RWPE2 (cell line): ENCODE measurements at regions not wholly inside any gene's neighbourhood (a gene's known extent, or its start where the extent isn't known, plus 50 kb on each side); places are given as distances from the start of the nearest gene placed in this dataset.
A peak's percentile ranks its signal among the peaks of the same experiment; 100 is the strongest.

ENCODE experiments used
- ATAC-seq: fragments of 200-7000 bp; cut with Tn5 transposase; 3 replicates; pipeline ENCODE4 v1.9.1; 2021; ENCODE audit warnings: low read depth
- DNase-seq: peaks from one replicate; pipeline ENCODE4 v3.0.0-alpha.2; 2020; ENCODE audit warnings: low spot score
- H3K27ac ChIP-seq: fragments of 450-650 bp; 2 replicates; pipeline ENCODE4 v1.5.1; 2017; ENCODE audit warnings: mild to moderate bottlenecking; ENCODE audit not compliant: poor library complexity, severe bottlenecking
- H3K27me3 ChIP-seq: fragments of 250-450 bp; sonication (Bioruptor Pico); 2 replicates; pipeline ENCODE4 v1.5.1; 2021; ENCODE audit warnings: mild to moderate bottlenecking, moderate library complexity; ENCODE audit not compliant: insufficient read depth, poor library complexity, severe bottlenecking
- H3K36me3 ChIP-seq: fragments of 250-450 bp; sonication (Bioruptor Pico); 2 replicates; pipeline ENCODE4 v1.5.1; 2020; ENCODE audit warnings: low read depth, mild to moderate bottlenecking, moderate library complexity
- H3K4me1 ChIP-seq: fragments of 250-450 bp; sonication (Bioruptor Pico); 2 replicates; pipeline ENCODE4 v1.5.1; 2021; ENCODE audit warnings: mild to moderate bottlenecking, moderate library complexity; ENCODE audit not compliant: insufficient read depth, poor library complexity, severe bottlenecking
- H3K4me3 ChIP-seq: fragments of 250-450 bp; sonication (Bioruptor Pico); 2 replicates; pipeline ENCODE4 v1.5.1; 2021; ENCODE audit warnings: mild to moderate bottlenecking, moderate library complexity; ENCODE audit not compliant: severe bottlenecking
- H3K9me3 ChIP-seq: fragments of 250-450 bp; sonication (Bioruptor Pico); 2 replicates; pipeline ENCODE4 v1.5.1; 2021; ENCODE audit warnings: mild to moderate bottlenecking, moderate library complexity; ENCODE audit not compliant: severe bottlenecking
- CTCF ChIP-seq: fragments of 450-650 bp; IDR thresholded peaks from one replicate; pipeline ENCODE4 v1.5.1; 2017; ENCODE audit warnings: mild to moderate bottlenecking, moderate library complexity; ENCODE audit not compliant: poor library complexity, severe bottlenecking

GRCh38 chr21:35225573-35225972, 176.5 kb upstream of the RUNX1 start:
- H3K4me1 ChIP-seq: peaks cover 13% of the 10 kb centered on the region
- ATAC-seq: no peak

GRCh38 chr21:35223480-35224156, 174.5 kb upstream of the RUNX1 start:
- peaks cover 16% of the 10 kb centered on the region for H3K4me1 ChIP-seq
- ATAC-seq (no peak), DNase-seq (no peak)
- no peaks in the 10 kb centered on the region for H3K9me3 ChIP-seq
- no peak overlapping the region for H3K27ac ChIP-seq
- no peak overlapping the region for H3K4me3 ChIP-seq
- no peak for TF ChIP-seq CTCF
- no peaks in the 10 kb centered on the region for H3K36me3 ChIP-seq
- H3K27me3 ChIP-seq: no peaks in the 10 kb centered on the region

More at GRCh38 chr21:35225573-35225972, 176.5 kb upstream of the RUNX1 start:
- H3K27ac ChIP-seq: no peak overlapping the region
- DNase-seq: no peak
- H3K9me3 ChIP-seq: no peaks in the 10 kb centered on the region
- no peaks in the 10 kb centered on the region for H3K36me3 ChIP-seq
- no peaks in the 10 kb centered on the region for H3K27me3 ChIP-seq
- no peak overlapping the region for H3K4me3 ChIP-seq
- no peak for TF ChIP-seq CTCF

- Histone ChIP-seq H3K36me3 (no peaks in the 10 kb centered on the region), H3K27ac (peak overlapping the region; percentile 10), H3K9me3 (no peaks in the 10 kb centered on the region), H3K27me3 (no peaks in the 10 kb centered on the region), H3K4me3 (no peak overlapping the region), H3K4me1 (peaks cover 24% of the 10 kb centered on the region)
- no peak for ATAC-seq
- no peak for DNase-seq
- no peak for TF ChIP-seq CTCF
Measured at GRCh38 chr21:35222541-35222941, 173.4 kb upstream of the RUNX1 start.

- Histone ChIP-seq H3K4me3 (no peak overlapping the region), H3K9me3 (no peaks in the 10 kb centered on the region), H3K27ac (peak overlapping the region; percentile 10), H3K4me1 (peaks cover 28% of the 10 kb centered on the region), H3K36me3 (no peaks in the 10 kb centered on the region), H3K27me3 (no peaks in the 10 kb centered on the region)
- DNase-seq (no peak), ATAC-seq (no peak)
- TF ChIP-seq CTCF: no peak
Measured at GRCh38 chr21:35222021-35222420, 172.9 kb upstream of the RUNX1 start.

GRCh38 chr21:35220301-35220700, 171.2 kb upstream of the RUNX1 start:
- Histone ChIP-seq H3K4me1 (peaks cover 28% of the 10 kb centered on the region), H3K27ac (no peak overlapping the region), H3K27me3 (no peaks in the 10 kb centered on the region), H3K4me3 (no peak overlapping the region), H3K36me3 (no peaks in the 10 kb centered on the region), H3K9me3 (no peaks in the 10 kb centered on the region)
- ATAC-seq (no peak), DNase-seq (no peak)
- no peak for TF ChIP-seq CTCF
